ENCODE measurements at regions not wholly inside any gene's neighbourhood (a gene's known extent, or its start where the extent isn't known, plus 50 kb on each side); places are given as distances from the start of the nearest gene placed in this dataset.

- H3K4me1 ChIP-seq = no peaks in the 10 kb centered on the region
- intact Hi-C loops (cut with DNase I; ENCODE audit: low total_unique reads) = no loop called here
- WGBS, 2 donors = 91 to 94% methylated on average over 2 of the region's 2 CpGs
Observed at GRCh38 chr4:24411806-24412205, 172.5 kb downstream of the DHX15 start.

GRCh38 chr4:24411299-24411698 is 173.1 kb downstream of the DHX15 start:
- Histone ChIP-seq H3K4me3 (no peak overlapping the region), H3K27me3 (no peaks in the 10 kb centered on the region), H3K36me3 (ENCODE audit: low read depth, missing control alignments) (no peaks in the 10 kb centered on the region), H3K27ac (no peak overlapping the region), H3K4me1 (no peaks in the 10 kb centered on the region), H3K9me3 (no peaks in the 10 kb centered on the region)
- no peak for DNase-seq
- intact Hi-C loops (cut with DNase I; ENCODE audit: low total_unique reads) = no loop called here
- 88 to 96% methylated on average over 2 of the region's 2 CpGs for WGBS, 2 donors
- TF ChIP-seq CTCF (IDR thresholded peaks at IDR 0.05) (no peak), POLR2A (IDR thresholded peaks at IDR 0.05) (no peak)

More at GRCh38 chr4:24411806-24412205, 172.5 kb downstream of the DHX15 start:
- no peaks in the 10 kb centered on the region for H3K27me3 ChIP-seq
- DNase-seq = no peak
- H3K27ac ChIP-seq = no peak overlapping the region
- no peaks in the 10 kb centered on the region for H3K36me3 ChIP-seq (ENCODE audit: low read depth, missing control alignments)
- no peaks in the 10 kb centered on the region for H3K9me3 ChIP-seq
- no peak overlapping the region for H3K4me3 ChIP-seq
- no peak for TF ChIP-seq POLR2A (IDR thresholded peaks at IDR 0.05)
- TF ChIP-seq CTCF (IDR thresholded peaks at IDR 0.05) = no peak

- no peaks in the 10 kb centered on the region for H3K9me3 ChIP-seq
- 84 to 97% methylated on average over 5 of the region's 5 CpGs for WGBS, 2 donors
- H3K27me3 ChIP-seq = no peaks in the 10 kb centered on the region
- H3K4me1 ChIP-seq = no peaks in the 10 kb centered on the region
- H3K27ac ChIP-seq = no peak overlapping the region
- no peaks in the 10 kb centered on the region for H3K36me3 ChIP-seq (ENCODE audit: low read depth, missing control alignments)
- no peak for TF ChIP-seq CTCF (IDR thresholded peaks at IDR 0.05)
- TF ChIP-seq POLR2A (IDR thresholded peaks at IDR 0.05) = no peak
- no peak for DNase-seq
- intact Hi-C loops (cut with DNase I; ENCODE audit: low total_unique reads) = no loop called here
- H3K4me3 ChIP-seq = no peak overlapping the region
Observed at GRCh38 chr4:24408640-24409039, 175.7 kb downstream of the DHX15 start.

- intact Hi-C loops (cut with DNase I; ENCODE audit: low total_unique reads) = no loop called here
- no peak overlapping the region for H3K4me3 ChIP-seq
- H3K4me1 ChIP-seq = no peaks in the 10 kb centered on the region
- TF ChIP-seq CTCF (IDR thresholded peaks at IDR 0.05) (no peak), POLR2A (IDR thresholded peaks at IDR 0.05) (no peak)
- no peak for DNase-seq
- no peak overlapping the region for H3K27ac ChIP-seq
- no peaks in the 10 kb centered on the region for H3K9me3 ChIP-seq
- no peaks in the 10 kb centered on the region for H3K27me3 ChIP-seq
- WGBS, 2 donors = 80 to 93% methylated on average over 5 of the region's 5 CpGs
- H3K36me3 ChIP-seq (ENCODE audit: low read depth, missing control alignments) = no peaks in the 10 kb centered on the region
Observed at GRCh38 chr4:24405926-24406325, 178.4 kb downstream of the DHX15 start.

GRCh38 chr4:24405341-24405740 is 179.0 kb downstream of the DHX15 start:
- DNase-seq = no peak

More at GRCh38 chr4:24405341-24405740, 179.0 kb downstream of the DHX15 start:
- Histone ChIP-seq H3K27ac (no peak overlapping the region), H3K27me3 (no peaks in the 10 kb centered on the region), H3K9me3 (no peaks in the 10 kb centered on the region), H3K36me3 (ENCODE audit: low read depth, missing control alignments) (no peaks in the 10 kb centered on the region), H3K4me3 (no peak overlapping the region), H3K4me1 (no peaks in the 10 kb centered on the region)
- no peak for TF ChIP-seq CTCF (IDR thresholded peaks at IDR 0.05)
- no peak for TF ChIP-seq POLR2A (IDR thresholded peaks at IDR 0.05)
- WGBS, 2 donors = 90 to 93% methylated on average over 5 of the region's 5 CpGs
- intact Hi-C loops (cut with DNase I; ENCODE audit: low total_unique reads) = no loop called here
